Karpas-422 (cell line): ENCODE measurements at regions not wholly inside any gene's neighbourhood (a gene's known extent, or its start where the extent isn't known, plus 50 kb on each side); places are given as distances from the start of the nearest gene placed in this dataset.
"Not testable (repeated sequence)": the region's sequence is repeated elsewhere in the genome, so short reads cannot be mapped to it uniquely, and the experiment has no call there.

Experiments used
- DNase-seq: peaks from one replicate; pipeline ENCODE4 v3.0.0-alpha.2; 2015
- H2AFZ ChIP-seq: fragments of 200-600 bp; sonication (generic); 2 replicates; pipeline ENCODE4 v1.6.1; 2014; ENCODE audit warnings: antibody characterized with exemption, low read length, mixed read lengths
- H3K27ac ChIP-seq: fragments of 200-600 bp; sonication (generic); 2 replicates; pipeline ENCODE4 v1.5.1; 2014; ENCODE audit warnings: mild to moderate bottlenecking, low read length, moderate library complexity
- H3K27me3 ChIP-seq: fragments of 200-600 bp; sonication (generic); 2 replicates; pipeline ENCODE4 v1.6.1; 2014; ENCODE audit warnings: low read length, mixed read lengths
- H3K36me3 ChIP-seq: fragments of 200-600 bp; sonication (generic); 2 replicates; pipeline ENCODE4 v1.6.1; 2014; ENCODE audit warnings: low read length, mixed read lengths; ENCODE audit not compliant: insufficient read depth
- H3K4me1 ChIP-seq: fragments of 200-600 bp; sonication (generic); 2 replicates; pipeline ENCODE4 v1.6.1; 2014; ENCODE audit warnings: mild to moderate bottlenecking, low read length, mixed read lengths
- H3K4me2 ChIP-seq: fragments of 200-600 bp; sonication (generic); 2 replicates; pipeline ENCODE4 v1.6.1; 2014; ENCODE audit warnings: low read length, low read depth, mild to moderate bottlenecking; ENCODE audit not compliant: poor library complexity, severe bottlenecking
- H3K4me3 ChIP-seq: fragments of 200-600 bp; sonication (generic); 2 replicates; pipeline ENCODE4 v1.5.1; 2014; ENCODE audit warnings: mild to moderate bottlenecking, antibody characterized with exemption, low read length, mixed read lengths
- H3K79me2 ChIP-seq: fragments of 200-600 bp; sonication (generic); 2 replicates; pipeline ENCODE4 v1.6.1; 2014; ENCODE audit warnings: mild to moderate bottlenecking, low read length, mixed read lengths
- H3K9ac ChIP-seq: fragments of 200-600 bp; sonication (generic); 2 replicates; pipeline ENCODE4 v1.6.0; 2014; ENCODE audit warnings: low read length
- H3K9me2 ChIP-seq: fragments of 200-600 bp; sonication (generic), shearing (Covaris generic); replicated peaks from 2 replicates; pipeline ENCODE4 v1.6.0; 2014; ENCODE audit warnings: mild to moderate bottlenecking, low read length, moderate library complexity; ENCODE audit not compliant: insufficient read depth
- H3K9me3 ChIP-seq: fragments of 300-700, 200-600 bp; sonication (generic); 2 replicates; pipeline ENCODE4 v1.6.1; 2014; ENCODE audit warnings: low read length, mixed read lengths
- H4K20me1 ChIP-seq: fragments of 200-600 bp; sonication (generic); 2 replicates; pipeline ENCODE4 v1.6.1; 2014; ENCODE audit warnings: mild to moderate bottlenecking, antibody characterized with exemption, low read length, low read depth; ENCODE audit not compliant: insufficient read depth

GRCh38 chr3:182005701-182006100 is 294.0 kb downstream of the SOX2 start:
- Histone ChIP-seq H3K4me3 (no peak overlapping the region), H3K4me2 (no peak overlapping the region), H3K27me3 (0 out of 2 replicates have a peak, but pooled peaks cover 2% of the 10 kb centered on the region), H2AFZ (no peak overlapping the region), H3K4me1 (peaks cover 7% of the 10 kb centered on the region; the same call in 1 of the 2 replicates), H3K36me3 (no peaks in the 10 kb centered on the region), H3K27ac (no peak overlapping the region), H4K20me1 (no peaks in the 10 kb centered on the region), H3K9me3 (no peaks in the 10 kb centered on the region), H3K9me2 (no peaks in the 10 kb centered on the region), H3K9ac (no peak overlapping the region), H3K79me2 (no peaks in the 10 kb centered on the region)
- DNase-seq, result no peak

DNA sequence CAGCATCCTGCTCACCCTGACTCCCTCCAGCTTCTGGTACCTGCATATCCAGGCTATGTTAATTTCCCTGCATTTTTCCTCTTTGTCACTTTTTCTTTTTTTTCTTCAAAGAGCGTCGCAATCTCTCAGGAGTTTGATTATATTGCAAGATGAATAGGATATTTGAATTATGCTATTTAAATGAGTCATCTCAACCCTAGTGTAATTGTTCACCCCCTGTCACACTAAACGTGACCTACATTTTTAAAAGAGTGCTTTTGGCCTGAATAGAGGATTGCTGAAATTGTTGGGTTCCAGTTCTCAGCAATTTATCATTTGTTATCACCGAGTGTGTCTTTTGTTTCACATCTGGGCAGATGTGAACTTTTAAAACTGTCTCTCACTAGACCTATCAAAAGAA is 294.7 kb downstream of the SOX2 start:
- Histone ChIP-seq H2AFZ (no peak overlapping the region), H3K4me3 (no peak overlapping the region), H3K27ac (no peak overlapping the region), H3K4me2 (no peak overlapping the region), H3K36me3 (no peaks in the 10 kb centered on the region), H3K79me2 (no peaks in the 10 kb centered on the region), H3K9ac (no peak overlapping the region), H3K9me2 (no peaks in the 10 kb centered on the region), H3K9me3 (no peaks in the 10 kb centered on the region), H3K4me1 (peaks cover 7% of the 10 kb centered on the region; the same call in 1 of the 2 replicates), H4K20me1 (no peaks in the 10 kb centered on the region), H3K27me3 (0 out of 2 replicates have a peak, but pooled peaks cover 2% of the 10 kb centered on the region)
- DNase-seq, result no peak

GRCh38 chr3:182007441-182007840 is 295.7 kb downstream of the SOX2 start:
- no peak for DNase-seq
- Histone ChIP-seq H4K20me1 (no peaks in the 10 kb centered on the region), H3K9me3 (no peaks in the 10 kb centered on the region), H2AFZ (no peak overlapping the region), H3K4me3 (no peak overlapping the region), H3K79me2 (no peaks in the 10 kb centered on the region), H3K27ac (no peak overlapping the region), H3K9ac (no peak overlapping the region), H3K9me2 (no peaks in the 10 kb centered on the region), H3K4me1 (peaks cover 7% of the 10 kb centered on the region; the same call in 1 of the 2 replicates), H3K4me2 (no peak overlapping the region), H3K27me3 (0 out of 2 replicates have a peak, but pooled peaks cover 2% of the 10 kb centered on the region), H3K36me3 (no peaks in the 10 kb centered on the region)

DNA sequence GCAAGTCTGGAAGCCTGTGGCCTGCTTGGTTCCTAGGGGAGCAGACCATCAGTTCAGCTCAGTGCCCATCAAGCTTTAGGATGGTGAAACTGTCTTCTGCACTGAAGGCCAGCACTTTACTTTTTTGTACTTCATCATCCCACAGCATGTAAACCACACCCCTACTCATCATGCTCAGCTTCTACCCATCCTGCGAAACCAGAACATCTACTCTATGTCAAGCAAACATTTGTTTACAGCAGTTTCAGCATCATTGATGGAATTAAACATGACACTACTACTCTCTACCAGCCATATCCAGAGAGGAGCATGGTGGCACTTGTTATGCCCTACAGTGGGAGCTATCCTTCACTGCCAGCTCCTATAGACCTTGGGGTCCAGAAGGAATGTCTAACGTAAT is 306.6 kb downstream of the SOX2 start:
- Histone ChIP-seq H4K20me1 (no peaks in the 10 kb centered on the region), H3K79me2 (no peaks in the 10 kb centered on the region), H3K9ac (no peak overlapping the region), H3K27ac (no peak overlapping the region), H3K27me3 (no peaks in the 10 kb centered on the region), H3K4me2 (no peak overlapping the region), H3K4me3 (no peak overlapping the region), H2AFZ (no peak overlapping the region), H3K4me1 (peaks cover 36% of the 10 kb centered on the region), H3K9me3 (no peaks in the 10 kb centered on the region), H3K9me2 (no peaks in the 10 kb centered on the region), H3K36me3 (no peaks in the 10 kb centered on the region)
- DNase-seq, result no peak

- peak overlapping the region; percentile 14 for H3K4me2 ChIP-seq
- H3K27ac ChIP-seq, result peak overlapping the region; percentile 52
- no peak overlapping the region for H3K4me3 ChIP-seq
- no peaks in the 10 kb centered on the region for H3K9me2 ChIP-seq
- H3K4me1 ChIP-seq, result peaks cover 51% of the 10 kb centered on the region
- H3K9ac ChIP-seq, result no peak overlapping the region
- H3K36me3 ChIP-seq, result no peaks in the 10 kb centered on the region
- DNase-seq, result no peak
- H2AFZ ChIP-seq, result no peak overlapping the region
- H3K9me3 ChIP-seq, result no peaks in the 10 kb centered on the region
- H3K79me2 ChIP-seq, result no peaks in the 10 kb centered on the region
- no peaks in the 10 kb centered on the region for H4K20me1 ChIP-seq
- H3K27me3 ChIP-seq, result no peaks in the 10 kb centered on the region
Measured at GRCh38 chr3:182019926-182020325, 308.2 kb downstream of the SOX2 start.

- H3K9me2 ChIP-seq, result no peaks in the 10 kb centered on the region
- DNase-seq, result peak; percentile 54
- no peaks in the 10 kb centered on the region for H3K36me3 ChIP-seq
- no peak overlapping the region for H3K4me3 ChIP-seq
- H3K4me1 ChIP-seq, result peaks cover 54% of the 10 kb centered on the region
- H3K79me2 ChIP-seq, result no peaks in the 10 kb centered on the region
- no peaks in the 10 kb centered on the region for H4K20me1 ChIP-seq
- H3K4me2 ChIP-seq, result no peak overlapping the region
- peak overlapping the region; percentile 65 for H3K27ac ChIP-seq
- H3K9me3 ChIP-seq, result no peaks in the 10 kb centered on the region
- no peak overlapping the region for H2AFZ ChIP-seq
- no peak overlapping the region for H3K9ac ChIP-seq
- no peaks in the 10 kb centered on the region for H3K27me3 ChIP-seq
Measured at GRCh38 chr3:182023843-182024242, 312.1 kb downstream of the SOX2 start.

DNA sequence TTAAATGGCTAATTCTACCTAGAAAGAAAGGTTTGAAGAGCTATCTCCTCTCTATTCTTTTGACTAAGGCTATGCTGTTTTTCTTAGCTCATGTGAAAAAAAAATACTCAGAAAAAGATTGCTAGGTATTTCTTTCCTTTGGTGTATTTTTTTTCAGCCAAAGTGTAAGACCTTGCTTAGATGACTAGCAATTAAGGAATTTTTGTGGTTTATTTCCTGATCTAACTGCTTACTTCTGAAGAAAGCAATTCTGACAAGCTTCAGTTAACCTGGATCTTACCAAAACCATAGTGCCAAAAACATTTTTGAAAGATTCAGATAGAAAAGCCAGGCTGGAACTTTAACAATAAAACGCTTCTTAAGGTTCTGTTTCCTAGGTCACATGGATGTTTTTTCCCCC is 315.6 kb downstream of the SOX2 start:
- no peaks in the 10 kb centered on the region for H3K79me2 ChIP-seq
- H3K4me2 ChIP-seq, result no peak overlapping the region
- no peak overlapping the region for H3K9ac ChIP-seq

DNA sequence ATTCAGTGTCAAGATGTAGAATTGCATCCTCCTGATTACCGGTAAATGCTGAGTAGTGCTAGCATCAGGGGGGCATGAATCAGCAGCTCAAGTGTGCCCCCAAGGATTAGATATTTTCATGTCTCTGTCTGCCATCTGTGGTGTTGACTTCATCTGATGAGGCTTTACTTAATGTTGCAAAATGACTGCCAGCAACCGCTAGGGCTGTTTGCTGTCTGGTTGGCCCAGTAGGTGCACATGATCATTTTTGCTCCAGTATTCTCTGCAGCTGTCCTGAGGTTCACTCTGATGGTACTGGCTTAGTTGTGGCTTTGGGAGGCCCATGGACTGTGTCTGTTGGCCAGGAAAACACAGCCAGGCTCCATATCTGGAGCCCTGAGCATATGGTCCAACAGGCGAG is 316.4 kb downstream of the SOX2 start:
- Histone ChIP-seq H2AFZ (no peak overlapping the region), H3K36me3 (no peaks in the 10 kb centered on the region), H3K9me2 (no peaks in the 10 kb centered on the region), H3K9ac (no peak overlapping the region), H3K4me3 (no peak overlapping the region), H3K79me2 (no peaks in the 10 kb centered on the region), H3K4me1 (peaks cover 21% of the 10 kb centered on the region), H3K27ac (no peak overlapping the region), H3K27me3 (no peaks in the 10 kb centered on the region), H3K9me3 (no peaks in the 10 kb centered on the region), H4K20me1 (no peaks in the 10 kb centered on the region), H3K4me2 (no peak overlapping the region)
- no peak for DNase-seq

More for the DNA sequence above, 315.6 kb downstream of the SOX2 start:
- H3K36me3 ChIP-seq, result no peaks in the 10 kb centered on the region
- no peak overlapping the region; the same call in 1 of the 2 replicates for H2AFZ ChIP-seq
- no peaks in the 10 kb centered on the region for H4K20me1 ChIP-seq
- H3K4me1 ChIP-seq, result peaks cover 28% of the 10 kb centered on the region
- H3K9me3 ChIP-seq, result no peaks in the 10 kb centered on the region
- no peak overlapping the region for H3K27ac ChIP-seq
- no peak for DNase-seq
- H3K9me2 ChIP-seq, result no peaks in the 10 kb centered on the region
- no peaks in the 10 kb centered on the region for H3K27me3 ChIP-seq
- H3K4me3 ChIP-seq, result no peak overlapping the region

GRCh38 chr3:182034231-182034630 is 322.5 kb downstream of the SOX2 start:
- H4K20me1 ChIP-seq, H3K27ac ChIP-seq, H3K79me2 ChIP-seq, H3K4me1 ChIP-seq, H3K4me2 ChIP-seq, H3K9me3 ChIP-seq, H3K27me3 ChIP-seq, H3K4me3 ChIP-seq, H3K36me3 ChIP-seq, H2AFZ ChIP-seq, H3K9me2 ChIP-seq, DNase-seq, H3K9ac ChIP-seq: not testable (repeated sequence)
